ENCODE measurements at regions not wholly inside any gene's neighbourhood (a gene's known extent, or its start where the extent isn't known, plus 50 kb on each side); places are given as distances from the start of the nearest gene placed in this dataset.

DNA sequence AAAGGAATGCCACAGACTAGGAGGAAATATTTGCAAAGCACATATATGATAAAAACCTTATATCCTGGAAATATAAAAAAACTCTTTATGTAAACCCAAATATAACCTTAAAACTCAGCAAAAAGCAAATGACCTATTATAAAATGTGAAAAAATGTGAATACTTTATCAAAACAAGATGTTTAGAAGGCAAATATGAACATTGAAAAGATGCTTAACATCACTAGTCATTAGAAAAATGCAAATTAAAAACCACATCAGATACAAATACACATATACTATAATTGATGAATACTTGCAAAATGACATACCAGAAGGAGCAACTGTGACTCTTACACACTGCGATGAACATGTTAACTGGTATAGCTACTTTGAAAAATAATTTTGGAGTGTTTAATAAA, 511.2 kb upstream of the LRRC4C start:
- TF ChIP-seq, protein P1, sequence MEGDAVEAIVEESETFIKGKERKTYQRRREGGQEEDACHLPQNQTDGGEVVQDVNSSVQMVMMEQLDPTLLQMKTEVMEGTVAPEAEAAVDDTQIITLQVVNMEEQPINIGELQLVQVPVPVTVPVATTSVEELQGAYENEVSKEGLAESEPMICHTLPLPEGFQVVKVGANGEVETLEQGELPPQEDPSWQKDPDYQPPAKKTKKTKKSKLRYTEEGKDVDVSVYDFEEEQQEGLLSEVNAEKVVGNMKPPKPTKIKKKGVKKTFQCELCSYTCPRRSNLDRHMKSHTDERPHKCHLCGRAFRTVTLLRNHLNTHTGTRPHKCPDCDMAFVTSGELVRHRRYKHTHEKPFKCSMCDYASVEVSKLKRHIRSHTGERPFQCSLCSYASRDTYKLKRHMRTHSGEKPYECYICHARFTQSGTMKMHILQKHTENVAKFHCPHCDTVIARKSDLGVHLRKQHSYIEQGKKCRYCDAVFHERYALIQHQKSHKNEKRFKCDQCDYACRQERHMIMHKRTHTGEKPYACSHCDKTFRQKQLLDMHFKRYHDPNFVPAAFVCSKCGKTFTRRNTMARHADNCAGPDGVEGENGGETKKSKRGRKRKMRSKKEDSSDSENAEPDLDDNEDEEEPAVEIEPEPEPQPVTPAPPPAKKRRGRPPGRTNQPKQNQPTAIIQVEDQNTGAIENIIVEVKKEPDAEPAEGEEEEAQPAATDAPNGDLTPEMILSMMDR (conservative IDR thresholded peaks at IDR 0.05 in 1 of 2, IDR thresholded peaks at IDR 0.05 in 1 of 2; ENCODE audit: low read depth in 1 of 2, low read length in 2 of 2), result no peak
- TF ChIP-seq EZH2 (IDR thresholded peaks at IDR 0.05; ENCODE audit: low read length, missing control alignments), result no peak
